GM12878 (cell line): ENCODE measurements at regions not wholly inside any gene's neighbourhood (a gene's known extent, or its start where the extent isn't known, plus 50 kb on each side); places are given as distances from the start of the nearest gene placed in this dataset.

Source experiments
- ATAC-seq: fragments of 200-7000 bp; cut with Tn5 transposase; 3 replicates; pipeline ENCODE4 v1.9.1; 2020; ENCODE audit warnings: mild to moderate bottlenecking, moderate library complexity
- BruUV-seq: library from RNA; stranded (reverse); fragments of 400-500 nt; replicated peaks from 2 replicates; lab custom pipeline; 2021; lab: Mats Ljungman, UMichigan
- CTCF ChIA-PET: fragments of 300-600 bp; sonication (Branson Sonifier 250); formaldehyde crosslinking; extraction: SDS; loops from one replicate; lab custom pipeline; 2021; ENCODE audit warnings: inconsistent platforms; lab: Yijun Ruan, JAX
- POLR2A ChIA-PET: fragments of 350-600 bp; formaldehyde crosslinking; extraction: SDS; loops from one replicate; lab custom pipeline; 2021; ENCODE audit warnings: inconsistent platforms; lab: Charles Lee
- RAD21 ChIA-PET: fragments of 300-600 bp; sonication (Branson Sonifier 250); formaldehyde crosslinking; loops from one replicate; lab custom pipeline; 2023; ENCODE audit warnings: antibody characterized with exemption; ENCODE audit not compliant: unreplicated experiment; lab: Charles Lee
- SMC1A ChIA-PET: fragments of 300-600 bp; sonication (Branson Sonifier 250); formaldehyde crosslinking; loops from one replicate; lab custom pipeline; 2023; ENCODE audit not compliant: unreplicated experiment, uncharacterized antibody; lab: Charles Lee
- DNase-seq: peaks from one replicate; pipeline ENCODE4 v3.0.0-alpha.2; 2011; ENCODE audit warnings: low read depth, low spot score
- FAIRE-seq: peaks from 3 replicates; lab custom pipeline; 2011; peaks lifted over from hg19 to GRCh38; lab: Jason Lieb, UNC
- H2AFZ ChIP-seq: 2 replicates; pipeline ENCODE4 v1.6.0; 2011; ENCODE audit warnings: low read depth, low read length, control low read depth; ENCODE audit not compliant: control insufficient read depth
- H3K27ac ChIP-seq: 2 replicates; pipeline ENCODE4 v1.5.1; 2011; ENCODE audit warnings: control low read depth; ENCODE audit not compliant: control insufficient read depth, insufficient read depth
- H3K27me3 ChIP-seq, 2 experiments: replicated peaks in 1 of 2; 2 replicates each; pipeline versions ENCODE4 v1.6.0 to v1.6.1; 2011; ENCODE audit warnings: low read length in 1 of 2; ENCODE audit not compliant: control insufficient read depth in 2 of 2, insufficient read depth in 2 of 2
- H3K36me3 ChIP-seq, 2 experiments: 2 replicates each; pipeline ENCODE4 v1.5.1; 2011; ENCODE audit warnings: low read length in 1 of 2; ENCODE audit not compliant: control insufficient read depth in 2 of 2, insufficient read depth in 2 of 2
- H3K4me1 ChIP-seq: 2 replicates; pipeline ENCODE4 v1.6.1; 2011; ENCODE audit warnings: mild to moderate bottlenecking, low read length, moderate library complexity, mixed read lengths; ENCODE audit not compliant: control insufficient read depth, insufficient read depth
- H3K4me2 ChIP-seq: 2 replicates; pipeline ENCODE4 v1.6.0; 2011; ENCODE audit warnings: control low read depth; ENCODE audit not compliant: control insufficient read depth, insufficient read depth
- H3K4me3 ChIP-seq: fragments of 200-600 bp; sonication (generic); 2 replicates; pipeline ENCODE4 v1.5.1; 2016
- H3K79me2 ChIP-seq: 2 replicates; pipeline ENCODE4 v1.6.0; 2011; ENCODE audit warnings: low read length; ENCODE audit not compliant: control insufficient read depth, insufficient read depth
- H3K9ac ChIP-seq: 2 replicates; pipeline ENCODE4 v1.8.0; 2011; ENCODE audit warnings: low read length, control low read depth, mixed read lengths; ENCODE audit not compliant: control insufficient read depth, insufficient read depth
- H3K9me3 ChIP-seq: replicated peaks from 3 replicates; pipeline ENCODE4 v1.5.1; 2011; ENCODE audit warnings: mild to moderate bottlenecking, low read length; ENCODE audit not compliant: control insufficient read depth, insufficient read depth
- H4K20me1 ChIP-seq: 2 replicates; pipeline ENCODE4 v1.6.0; 2011; ENCODE audit not compliant: control insufficient read depth, insufficient read depth
- CHD4 ChIP-seq: fragments of 200-600 bp; sonication (generic); IDR thresholded peaks from 2 replicates; pipeline ENCODE4 v1.6.1; 2016; ENCODE audit warnings: mild to moderate bottlenecking
- E2F4 ChIP-seq: IDR thresholded peaks from 2 replicates; pipeline ENCODE4 v1.6.1; 2012; ENCODE audit warnings: low read depth, low read length, improper control_type of control experiment
- ETV6 ChIP-seq, 2 experiments: fragments of 450-650 bp in 1 of 2; IDR thresholded peaks in 1 of 2; conservative IDR thresholded peaks in 1 of 2; 2 replicates each; pipeline ENCODE4 v1.6.1; 2014; ENCODE audit warnings: antibody characterized with exemption in 1 of 2, borderline replicate concordance in 1 of 2, low read depth in 1 of 2, mild to moderate bottlenecking in 1 of 2, moderate library complexity in 1 of 2
- FOXK2 ChIP-seq: fragments of 450-650 bp; IDR thresholded peaks from 2 replicates; pipeline ENCODE4 v1.6.1; 2017; ENCODE audit warnings: mild to moderate bottlenecking, moderate library complexity
- NFXL1 ChIP-seq: fragments of 450-650 bp; IDR thresholded peaks from 2 replicates; pipeline ENCODE4 v1.6.1; 2017; ENCODE audit warnings: antibody characterized with exemption, mild to moderate bottlenecking, borderline replicate concordance
- PAX8 ChIP-seq: fragments of 450-650 bp; IDR thresholded peaks from 2 replicates; pipeline ENCODE4 v1.6.1; 2017; ENCODE audit warnings: mild to moderate bottlenecking, moderate library complexity
- WRNIP1 ChIP-seq: IDR thresholded peaks from 2 replicates; pipeline ENCODE4 v1.6.1; 2011; ENCODE audit warnings: low read depth, low read length, improper control_type of control experiment, borderline replicate concordance
- WGBS: methylation state at CpG from one replicate; pipeline ENCODE4 v1.1.6; 2016; ENCODE audit warnings: low lambda C conversion rate; ENCODE audit not compliant: insufficient replicate concordance, insufficient coverage; ENCODE audit errors: missing lambda C conversion rate; 5-methylcytosine and 5-hydroxymethylcytosine counted together
- in situ Hi-C: fragments of 300-500 bp; cut with MboI; formaldehyde crosslinking; loops from 9 replicates; pipeline ENCODE4 v1.14.3; 2018; ENCODE audit warnings: mixed read lengths
- intact Hi-C: fragments of 100-400 bp; cut with micrococcal nuclease; formaldehyde crosslinking; loops from one replicate; pipeline ENCODE4 v1.14.2; 2022; ENCODE audit not compliant: unreplicated experiment
- TF ChIP-seq, protein P1 (sequence below): IDR thresholded peaks from 2 replicates; pipeline ENCODE4 v1.6.1; 2011; ENCODE audit warnings: mild to moderate bottlenecking, low read depth, low read length, moderate library complexity; ENCODE audit not compliant: insufficient replicate concordance
- TF ChIP-seq, protein P2 (sequence below): fragments of 450-650 bp; IDR thresholded peaks from 2 replicates; pipeline ENCODE4 v1.6.1; 2017; ENCODE audit warnings: mild to moderate bottlenecking, low read depth, inconsistent platforms; ENCODE audit not compliant: poor library complexity, severe bottlenecking

DNA sequence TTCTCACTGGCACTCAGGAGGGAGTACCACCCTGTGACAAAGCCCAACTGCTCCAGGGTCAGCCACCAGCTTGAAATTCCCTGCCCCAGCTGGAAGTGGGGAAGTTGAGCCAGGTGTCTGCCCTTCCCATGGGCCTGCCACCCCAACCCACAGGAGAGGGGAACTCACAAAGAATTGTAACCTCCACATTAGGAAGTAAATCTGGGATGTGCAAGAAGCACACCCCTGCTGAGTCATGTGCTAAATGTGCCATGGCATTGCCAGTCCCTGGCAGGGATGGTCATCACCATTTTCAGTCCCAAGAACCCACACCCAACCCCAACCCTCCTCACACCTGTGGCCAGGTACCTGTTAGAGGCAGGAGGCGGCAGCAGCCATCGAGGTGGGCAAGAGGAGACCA is 165.2 kb upstream of the THBS1 start:
- BruUV-seq, result no TSS peak
- Histone ChIP-seq H3K4me1 (peaks cover 21% of the 10 kb centered on the region; the same call in 1 of the 2 replicates), H3K27me3 (no peaks in the 10 kb centered on the region), H3K4me2 (no peak overlapping the region), H3K9me3 (peaks cover 9% of the 10 kb centered on the region; the same call in 2 of the 3 replicates), H3K9ac (no peak overlapping the region), H2AFZ (no peak overlapping the region), H3K27ac (no peak overlapping the region), H3K4me3 (no peak overlapping the region), H3K79me2 (no peaks in the 10 kb centered on the region), H3K36me3 (no peaks in the 10 kb centered on the region), H4K20me1 (no peaks in the 10 kb centered on the region)
- FAIRE-seq, result no peak
- intact Hi-C loops (no loop called here), in situ Hi-C loops (loop anchor here (5.0 kb wide), 1 partner anchor 48 kb away; no protein-coding TSS in a partner anchor)
- SMC1A ChIA-PET, result no interaction called here
- no peak for ATAC-seq
- POLR2A ChIA-PET, result no interaction called here
- DNase-seq, result no peak
- TF ChIP-seq, protein P1, sequence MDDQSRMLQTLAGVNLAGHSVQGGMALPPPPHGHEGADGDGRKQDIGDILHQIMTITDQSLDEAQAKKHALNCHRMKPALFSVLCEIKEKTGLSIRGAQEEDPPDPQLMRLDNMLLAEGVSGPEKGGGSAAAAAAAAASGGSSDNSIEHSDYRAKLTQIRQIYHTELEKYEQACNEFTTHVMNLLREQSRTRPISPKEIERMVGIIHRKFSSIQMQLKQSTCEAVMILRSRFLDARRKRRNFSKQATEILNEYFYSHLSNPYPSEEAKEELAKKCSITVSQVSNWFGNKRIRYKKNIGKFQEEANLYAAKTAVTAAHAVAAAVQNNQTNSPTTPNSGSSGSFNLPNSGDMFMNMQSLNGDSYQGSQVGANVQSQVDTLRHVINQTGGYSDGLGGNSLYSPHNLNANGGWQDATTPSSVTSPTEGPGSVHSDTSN, result no peak
- no peak for TF ChIP-seq WRNIP1
- TF ChIP-seq NFXL1, result no peak
- TF ChIP-seq FOXK2, result no peak
- no peak for TF ChIP-seq ETV6 (conservative IDR thresholded peaks at IDR 0.05 in 1 of 2, IDR thresholded peaks at IDR 0.05 in 1 of 2; ENCODE audit: borderline replicate concordance in 1 of 2, low read depth in 1 of 2)
- no peak for TF ChIP-seq PAX8
- WGBS, result 38% methylated on average over 2 of the region's 2 CpGs
- RAD21 ChIA-PET, result no interaction called here
- CTCF ChIA-PET, result no interaction called here

GRCh38 chr15:39416258-39416657 is 164.6 kb upstream of the THBS1 start:
- RAD21 ChIA-PET, result no interaction called here
- no TSS peak for BruUV-seq
- Histone ChIP-seq H3K4me2 (no peak overlapping the region), H3K27ac (no peak overlapping the region), H3K79me2 (no peaks in the 10 kb centered on the region), H3K27me3 (no peaks in the 10 kb centered on the region), H4K20me1 (no peaks in the 10 kb centered on the region), H2AFZ (no peak overlapping the region), H3K9ac (no peak overlapping the region), H3K4me3 (no peak overlapping the region), H3K9me3 (peaks cover 9% of the 10 kb centered on the region; the same call in 2 of the 3 replicates), H3K36me3 (no peaks in the 10 kb centered on the region), H3K4me1 (peaks cover 17% of the 10 kb centered on the region; the same call in 1 of the 2 replicates)
- TF ChIP-seq, protein P2, sequence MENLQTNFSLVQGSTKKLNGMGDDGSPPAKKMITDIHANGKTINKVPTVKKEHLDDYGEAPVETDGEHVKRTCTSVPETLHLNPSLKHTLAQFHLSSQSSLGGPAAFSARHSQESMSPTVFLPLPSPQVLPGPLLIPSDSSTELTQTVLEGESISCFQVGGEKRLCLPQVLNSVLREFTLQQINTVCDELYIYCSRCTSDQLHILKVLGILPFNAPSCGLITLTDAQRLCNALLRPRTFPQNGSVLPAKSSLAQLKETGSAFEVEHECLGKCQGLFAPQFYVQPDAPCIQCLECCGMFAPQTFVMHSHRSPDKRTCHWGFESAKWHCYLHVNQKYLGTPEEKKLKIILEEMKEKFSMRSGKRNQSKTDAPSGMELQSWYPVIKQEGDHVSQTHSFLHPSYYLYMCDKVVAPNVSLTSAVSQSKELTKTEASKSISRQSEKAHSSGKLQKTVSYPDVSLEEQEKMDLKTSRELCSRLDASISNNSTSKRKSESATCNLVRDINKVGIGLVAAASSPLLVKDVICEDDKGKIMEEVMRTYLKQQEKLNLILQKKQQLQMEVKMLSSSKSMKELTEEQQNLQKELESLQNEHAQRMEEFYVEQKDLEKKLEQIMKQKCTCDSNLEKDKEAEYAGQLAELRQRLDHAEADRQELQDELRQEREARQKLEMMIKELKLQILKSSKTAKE, result no peak
- TF ChIP-seq CHD4 (no peak), E2F4 (no peak)
- DNase-seq (no peak), FAIRE-seq (no peak), ATAC-seq (no peak)
- POLR2A ChIA-PET, result no interaction called here
- in situ Hi-C loops (loop anchor here (5.0 kb wide), 1 partner anchor 49 kb away; no protein-coding TSS in a partner anchor), intact Hi-C loops (no loop called here)
- CTCF ChIA-PET, result no interaction called here
- SMC1A ChIA-PET, result no interaction called here
- WGBS, result 56% methylated on average over 4 of the region's 4 CpGs
